ENCODE measurements at regions not wholly inside any gene's neighbourhood (a gene's known extent, or its start where the extent isn't known, plus 50 kb on each side); places are given as distances from the start of the nearest gene placed in this dataset.

GRCh38 chr2:122532481-122532880 is 777.0 kb downstream of the TSN start (continued):
- TF ChIP-seq, protein P1, sequence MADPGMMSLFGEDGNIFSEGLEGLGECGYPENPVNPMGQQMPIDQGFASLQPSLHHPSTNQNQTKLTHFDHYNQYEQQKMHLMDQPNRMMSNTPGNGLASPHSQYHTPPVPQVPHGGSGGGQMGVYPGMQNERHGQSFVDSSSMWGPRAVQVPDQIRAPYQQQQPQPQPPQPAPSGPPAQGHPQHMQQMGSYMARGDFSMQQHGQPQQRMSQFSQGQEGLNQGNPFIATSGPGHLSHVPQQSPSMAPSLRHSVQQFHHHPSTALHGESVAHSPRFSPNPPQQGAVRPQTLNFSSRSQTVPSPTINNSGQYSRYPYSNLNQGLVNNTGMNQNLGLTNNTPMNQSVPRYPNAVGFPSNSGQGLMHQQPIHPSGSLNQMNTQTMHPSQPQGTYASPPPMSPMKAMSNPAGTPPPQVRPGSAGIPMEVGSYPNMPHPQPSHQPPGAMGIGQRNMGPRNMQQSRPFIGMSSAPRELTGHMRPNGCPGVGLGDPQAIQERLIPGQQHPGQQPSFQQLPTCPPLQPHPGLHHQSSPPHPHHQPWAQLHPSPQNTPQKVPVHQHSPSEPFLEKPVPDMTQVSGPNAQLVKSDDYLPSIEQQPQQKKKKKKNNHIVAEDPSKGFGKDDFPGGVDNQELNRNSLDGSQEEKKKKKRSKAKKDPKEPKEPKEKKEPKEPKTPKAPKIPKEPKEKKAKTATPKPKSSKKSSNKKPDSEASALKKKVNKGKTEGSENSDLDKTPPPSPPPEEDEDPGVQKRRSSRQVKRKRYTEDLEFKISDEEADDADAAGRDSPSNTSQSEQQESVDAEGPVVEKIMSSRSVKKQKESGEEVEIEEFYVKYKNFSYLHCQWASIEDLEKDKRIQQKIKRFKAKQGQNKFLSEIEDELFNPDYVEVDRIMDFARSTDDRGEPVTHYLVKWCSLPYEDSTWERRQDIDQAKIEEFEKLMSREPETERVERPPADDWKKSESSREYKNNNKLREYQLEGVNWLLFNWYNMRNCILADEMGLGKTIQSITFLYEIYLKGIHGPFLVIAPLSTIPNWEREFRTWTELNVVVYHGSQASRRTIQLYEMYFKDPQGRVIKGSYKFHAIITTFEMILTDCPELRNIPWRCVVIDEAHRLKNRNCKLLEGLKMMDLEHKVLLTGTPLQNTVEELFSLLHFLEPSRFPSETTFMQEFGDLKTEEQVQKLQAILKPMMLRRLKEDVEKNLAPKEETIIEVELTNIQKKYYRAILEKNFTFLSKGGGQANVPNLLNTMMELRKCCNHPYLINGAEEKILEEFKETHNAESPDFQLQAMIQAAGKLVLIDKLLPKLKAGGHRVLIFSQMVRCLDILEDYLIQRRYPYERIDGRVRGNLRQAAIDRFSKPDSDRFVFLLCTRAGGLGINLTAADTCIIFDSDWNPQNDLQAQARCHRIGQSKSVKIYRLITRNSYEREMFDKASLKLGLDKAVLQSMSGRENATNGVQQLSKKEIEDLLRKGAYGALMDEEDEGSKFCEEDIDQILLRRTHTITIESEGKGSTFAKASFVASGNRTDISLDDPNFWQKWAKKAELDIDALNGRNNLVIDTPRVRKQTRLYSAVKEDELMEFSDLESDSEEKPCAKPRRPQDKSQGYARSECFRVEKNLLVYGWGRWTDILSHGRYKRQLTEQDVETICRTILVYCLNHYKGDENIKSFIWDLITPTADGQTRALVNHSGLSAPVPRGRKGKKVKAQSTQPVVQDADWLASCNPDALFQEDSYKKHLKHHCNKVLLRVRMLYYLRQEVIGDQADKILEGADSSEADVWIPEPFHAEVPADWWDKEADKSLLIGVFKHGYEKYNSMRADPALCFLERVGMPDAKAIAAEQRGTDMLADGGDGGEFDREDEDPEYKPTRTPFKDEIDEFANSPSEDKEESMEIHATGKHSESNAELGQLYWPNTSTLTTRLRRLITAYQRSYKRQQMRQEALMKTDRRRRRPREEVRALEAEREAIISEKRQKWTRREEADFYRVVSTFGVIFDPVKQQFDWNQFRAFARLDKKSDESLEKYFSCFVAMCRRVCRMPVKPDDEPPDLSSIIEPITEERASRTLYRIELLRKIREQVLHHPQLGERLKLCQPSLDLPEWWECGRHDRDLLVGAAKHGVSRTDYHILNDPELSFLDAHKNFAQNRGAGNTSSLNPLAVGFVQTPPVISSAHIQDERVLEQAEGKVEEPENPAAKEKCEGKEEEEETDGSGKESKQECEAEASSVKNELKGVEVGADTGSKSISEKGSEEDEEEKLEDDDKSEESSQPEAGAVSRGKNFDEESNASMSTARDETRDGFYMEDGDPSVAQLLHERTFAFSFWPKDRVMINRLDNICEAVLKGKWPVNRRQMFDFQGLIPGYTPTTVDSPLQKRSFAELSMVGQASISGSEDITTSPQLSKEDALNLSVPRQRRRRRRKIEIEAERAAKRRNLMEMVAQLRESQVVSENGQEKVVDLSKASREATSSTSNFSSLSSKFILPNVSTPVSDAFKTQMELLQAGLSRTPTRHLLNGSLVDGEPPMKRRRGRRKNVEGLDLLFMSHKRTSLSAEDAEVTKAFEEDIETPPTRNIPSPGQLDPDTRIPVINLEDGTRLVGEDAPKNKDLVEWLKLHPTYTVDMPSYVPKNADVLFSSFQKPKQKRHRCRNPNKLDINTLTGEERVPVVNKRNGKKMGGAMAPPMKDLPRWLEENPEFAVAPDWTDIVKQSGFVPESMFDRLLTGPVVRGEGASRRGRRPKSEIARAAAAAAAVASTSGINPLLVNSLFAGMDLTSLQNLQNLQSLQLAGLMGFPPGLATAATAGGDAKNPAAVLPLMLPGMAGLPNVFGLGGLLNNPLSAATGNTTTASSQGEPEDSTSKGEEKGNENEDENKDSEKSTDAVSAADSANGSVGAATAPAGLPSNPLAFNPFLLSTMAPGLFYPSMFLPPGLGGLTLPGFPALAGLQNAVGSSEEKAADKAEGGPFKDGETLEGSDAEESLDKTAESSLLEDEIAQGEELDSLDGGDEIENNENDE (IDR thresholded peaks at IDR 0.05; ENCODE audit: insufficient replicate concordance, low read length): no peak
- TF ChIP-seq SAP30 (IDR thresholded peaks at IDR 0.05; ENCODE audit: insufficient read depth, insufficient replicate concordance, low read length) (no peak), KDM4A (IDR thresholded peaks at IDR 0.05; ENCODE audit: low read depth, low read length, severe bottlenecking) (no peak), RNF2 (IDR thresholded peaks at IDR 0.05; ENCODE audit: borderline replicate concordance, low read depth, low read length, missing control alignments, poor library complexity, severe bottlenecking) (no peak), SP2 (IDR thresholded peaks at IDR 0.05; ENCODE audit: low read length) (no peak), CREB1 (IDR thresholded peaks at IDR 0.05) (no peak), EZH2 (IDR thresholded peaks at IDR 0.05; ENCODE audit: low read depth, low read length, severe bottlenecking) (no peak)
